ENCODE measurements at regions not wholly inside any gene's neighbourhood (a gene's known extent, or its start where the extent isn't known, plus 50 kb on each side); places are given as distances from the start of the nearest gene placed in this dataset.

- TF ChIP-seq EZH2 (IDR thresholded peaks at IDR 0.05; ENCODE audit: low read length, unreplicated experiment) (no peak), CTCF (conservative IDR thresholded peaks at IDR 0.05; ENCODE audit: low read depth, low read length) (no peak)
These were observed 776.3 kb downstream of the TUSC7 start for GRCh38 chr3:117485841-117486240.

Measured in PC-3 (cell line).